ENCODE measurements at regions not wholly inside any gene's neighbourhood (a gene's known extent, or its start where the extent isn't known, plus 50 kb on each side); places are given as distances from the start of the nearest gene placed in this dataset.
"Not testable (repeated sequence)": the region's sequence is repeated elsewhere in the genome, so short reads cannot be mapped to it uniquely, and the experiment has no call there.

DNA sequence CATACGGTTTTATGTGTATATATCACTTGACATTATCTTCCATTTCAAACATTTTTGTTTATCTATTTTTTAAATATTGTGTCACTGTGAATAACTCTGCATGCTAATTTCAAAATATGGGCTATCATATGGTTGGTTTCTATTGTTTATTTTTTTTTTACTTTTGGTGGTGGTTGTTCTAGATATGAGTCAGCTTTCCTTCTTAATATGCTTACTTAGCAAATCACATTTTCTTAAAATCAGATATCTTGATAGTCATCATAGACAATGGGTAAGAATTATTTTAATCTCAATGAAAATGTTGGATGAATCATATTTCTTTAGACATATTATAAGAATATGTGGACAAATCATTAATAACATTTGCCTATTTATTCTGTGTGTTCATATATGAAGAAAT is 881.5 kb downstream of the BRINP3 start:
- DNase-seq (ENCODE audit: low spot score), result no peak

DNA sequence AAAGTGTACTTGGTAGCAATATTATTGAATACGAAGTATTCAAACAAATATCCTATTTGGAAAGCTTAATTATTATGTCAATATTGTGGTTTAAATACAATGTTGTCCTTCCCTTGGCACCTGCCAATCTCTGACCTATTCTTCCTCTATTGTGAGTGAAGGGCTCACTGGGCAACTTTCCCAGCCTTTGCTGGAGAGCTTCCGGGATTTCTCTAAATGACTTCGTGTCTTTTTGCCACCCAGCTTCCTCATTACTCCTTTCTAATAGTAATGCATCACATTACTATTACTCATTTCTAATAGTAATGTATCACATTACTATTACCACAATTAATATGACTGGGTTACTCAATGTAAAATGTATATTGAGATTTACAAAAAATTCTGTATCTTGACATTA is 880.6 kb downstream of the BRINP3 start:
- DNase-seq (ENCODE audit: low spot score), result no peak

DNA sequence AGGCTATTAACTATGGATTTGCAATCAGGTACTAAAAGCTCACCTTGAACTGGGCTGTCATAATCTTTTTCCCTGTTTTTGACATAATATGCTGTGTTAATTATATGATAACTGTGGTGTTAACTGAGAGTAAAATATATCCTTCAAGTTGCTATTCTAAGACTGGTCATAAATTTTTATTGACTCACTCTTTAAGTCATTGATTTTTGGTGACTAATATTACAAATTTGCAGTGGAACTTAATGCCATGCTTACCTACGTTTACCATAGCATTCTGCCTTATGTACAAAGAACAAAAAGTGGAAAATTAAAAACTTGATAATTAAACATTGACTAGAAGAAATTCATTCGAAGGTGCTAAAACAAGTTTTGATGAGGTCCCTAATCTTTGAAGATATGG is 872.4 kb downstream of the BRINP3 start:
- no peak for DNase-seq (ENCODE audit: low spot score)

DNA sequence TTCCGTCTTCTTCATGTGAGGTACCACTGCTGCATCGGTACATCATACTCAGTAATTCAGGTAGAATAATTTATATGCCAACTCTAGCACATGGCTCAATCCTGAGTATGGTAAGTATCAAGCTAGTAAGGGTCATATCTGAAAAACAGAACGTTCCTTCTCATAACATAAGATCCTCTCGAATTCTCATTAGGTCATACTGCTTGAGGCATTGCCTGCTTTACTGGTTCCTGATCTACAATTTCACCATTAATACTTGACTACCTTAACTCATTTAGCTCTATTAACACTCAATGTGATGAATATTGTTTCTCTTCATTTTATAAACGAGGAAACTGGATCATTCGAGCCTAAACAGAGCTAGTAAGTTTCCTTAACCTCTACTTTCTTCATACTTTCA is 871.6 kb downstream of the BRINP3 start:
- no peak for DNase-seq (ENCODE audit: low spot score)

DNA sequence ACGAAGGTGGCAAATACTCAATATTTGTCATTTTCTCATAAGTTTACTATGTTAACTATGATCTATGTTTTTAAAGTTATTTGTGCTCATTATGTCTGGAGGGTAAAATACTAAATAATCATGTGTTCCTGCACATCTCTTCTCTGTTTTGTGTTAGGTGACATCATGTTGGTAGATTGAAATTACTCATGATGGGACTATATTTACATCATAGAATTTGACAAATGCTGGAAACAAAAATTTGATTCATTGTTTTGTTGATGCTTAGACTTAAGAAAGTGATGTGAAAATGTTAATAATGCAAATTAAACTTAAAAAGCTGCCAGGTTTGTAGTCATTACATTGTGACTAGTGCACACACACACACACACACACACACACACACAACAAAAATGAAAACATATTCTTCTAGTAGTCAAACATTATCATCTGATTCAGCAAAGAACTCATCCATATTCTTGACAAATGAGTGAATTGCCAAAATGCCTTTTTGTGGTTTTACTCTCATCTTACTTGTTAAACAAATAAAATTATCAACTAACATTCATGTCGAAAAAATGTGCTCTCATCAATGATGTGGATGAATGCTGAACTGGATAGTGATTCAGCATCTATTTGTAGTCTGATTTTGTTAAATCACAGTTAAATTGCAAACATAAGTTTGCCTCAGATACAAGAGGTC is 870.7 kb downstream of the BRINP3 start:
- no peak for DNase-seq (ENCODE audit: low spot score)

DNA sequence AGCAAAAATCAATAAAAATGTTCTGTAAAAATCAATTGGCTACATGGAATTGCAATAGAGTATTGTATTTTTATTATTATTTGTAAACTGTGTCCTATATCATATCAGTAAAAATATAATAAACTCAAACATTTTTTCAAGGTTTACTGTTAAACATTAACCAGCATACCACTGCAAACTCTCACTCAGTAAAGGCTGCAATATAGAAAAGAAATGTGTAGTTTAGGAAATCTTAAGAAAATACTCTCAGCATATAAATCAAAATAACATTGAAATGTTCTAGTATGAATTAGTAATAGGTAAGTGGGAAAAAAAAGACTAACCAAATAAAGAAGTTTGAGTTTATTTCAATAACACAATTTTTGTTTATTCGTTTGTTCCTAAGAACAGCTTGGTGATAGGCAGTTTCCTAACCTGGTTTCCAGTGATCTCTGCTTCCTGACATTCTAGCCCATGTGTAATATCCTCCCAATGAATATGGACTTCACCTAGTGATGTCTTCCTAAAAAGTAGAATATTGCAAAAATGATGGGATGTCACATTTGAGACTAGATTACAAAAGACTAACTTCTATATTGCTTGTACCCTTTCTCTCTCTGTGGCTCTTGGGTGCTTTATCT is 870.1 kb downstream of the BRINP3 start:
- no peak for DNase-seq (ENCODE audit: low spot score)

DNA sequence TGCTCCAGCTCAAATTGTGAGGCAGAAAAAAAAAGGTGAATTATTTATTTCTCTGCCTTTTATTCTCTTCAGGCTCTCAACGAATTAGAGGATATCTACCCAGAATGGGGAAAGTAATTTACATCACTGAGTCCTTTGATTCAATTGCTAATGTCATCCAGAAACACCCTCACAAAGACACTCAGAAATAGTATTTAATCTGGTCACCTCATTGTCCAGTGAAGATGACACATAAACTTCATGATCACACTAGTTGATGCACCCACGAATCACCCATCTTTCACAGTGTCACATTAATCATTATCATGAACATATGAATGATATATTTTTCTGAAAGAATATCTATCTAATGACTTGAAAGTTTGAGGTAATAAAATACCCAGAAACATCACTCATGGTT is 868.5 kb downstream of the BRINP3 start:
- no peak for DNase-seq (ENCODE audit: low spot score)

DNA sequence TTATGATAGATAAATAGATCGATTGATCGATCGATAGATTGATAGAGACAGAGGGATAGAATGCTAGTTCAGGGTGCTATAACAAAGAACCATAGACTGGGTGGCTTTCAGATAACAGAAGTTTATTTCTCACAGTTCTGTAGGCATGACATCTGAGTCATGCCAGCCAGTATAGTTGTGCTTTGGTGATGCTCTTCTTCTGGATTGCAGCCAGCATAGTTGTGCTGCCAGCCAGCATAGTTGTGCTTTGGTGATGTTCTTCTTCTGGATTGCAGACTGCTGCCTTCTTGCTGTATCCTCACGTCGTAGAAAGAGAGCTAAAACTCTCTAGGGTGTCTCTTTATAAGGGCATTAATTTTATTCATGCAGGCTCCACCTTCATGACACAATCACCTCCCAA is 860.8 kb downstream of the BRINP3 start:
- no peak for DNase-seq (ENCODE audit: low spot score)

DNA sequence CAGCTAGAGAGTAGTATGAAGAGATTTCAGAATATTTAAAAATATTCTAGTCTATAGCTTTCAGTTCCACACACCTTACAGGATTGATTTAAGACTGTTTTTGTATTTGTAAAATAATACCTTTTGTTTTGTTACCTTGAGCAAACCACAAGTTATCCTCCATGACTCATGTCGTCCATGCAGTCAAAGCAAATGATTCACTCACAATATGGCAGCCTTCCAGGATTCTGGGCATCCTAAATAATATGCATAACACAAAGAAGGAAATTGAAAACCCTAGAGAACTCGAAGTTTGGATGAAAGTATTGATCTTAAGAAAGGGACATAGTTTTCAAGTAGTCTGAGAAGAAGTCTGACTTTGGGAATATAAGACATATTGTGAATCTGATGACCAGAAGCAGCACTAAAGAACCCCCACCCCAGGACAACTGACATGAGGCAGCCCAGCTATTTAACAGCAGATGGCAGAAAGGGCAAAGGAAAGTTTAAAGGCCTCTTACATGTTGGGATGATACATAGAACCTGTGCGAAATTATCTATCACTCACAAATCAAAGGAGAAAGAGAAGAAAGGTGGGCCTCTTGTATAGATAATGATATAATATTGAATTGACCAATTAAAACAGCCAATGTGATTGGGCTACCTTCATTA is 857.9 kb downstream of the BRINP3 start:
- DNase-seq (ENCODE audit: low spot score), result no peak

DNA sequence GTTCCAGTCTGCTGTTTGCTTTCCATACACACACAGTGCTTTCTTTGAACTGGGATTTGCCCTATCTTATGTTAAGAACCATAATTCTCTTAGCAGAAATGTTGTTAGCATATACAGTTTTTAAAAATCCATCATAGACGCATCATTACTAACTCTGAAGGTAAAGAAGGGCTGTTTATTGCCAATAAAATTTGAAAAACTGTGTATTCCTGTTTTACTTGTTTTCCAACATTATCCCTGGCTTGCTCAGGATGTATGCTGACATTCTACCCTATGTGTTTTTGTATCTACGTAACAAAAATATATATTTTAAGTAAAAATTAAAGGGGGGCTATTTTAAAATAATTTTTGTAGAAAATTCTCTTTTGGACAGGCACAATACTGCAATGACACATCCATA is 857.2 kb downstream of the BRINP3 start:
- no peak for DNase-seq (ENCODE audit: low spot score)

DNA sequence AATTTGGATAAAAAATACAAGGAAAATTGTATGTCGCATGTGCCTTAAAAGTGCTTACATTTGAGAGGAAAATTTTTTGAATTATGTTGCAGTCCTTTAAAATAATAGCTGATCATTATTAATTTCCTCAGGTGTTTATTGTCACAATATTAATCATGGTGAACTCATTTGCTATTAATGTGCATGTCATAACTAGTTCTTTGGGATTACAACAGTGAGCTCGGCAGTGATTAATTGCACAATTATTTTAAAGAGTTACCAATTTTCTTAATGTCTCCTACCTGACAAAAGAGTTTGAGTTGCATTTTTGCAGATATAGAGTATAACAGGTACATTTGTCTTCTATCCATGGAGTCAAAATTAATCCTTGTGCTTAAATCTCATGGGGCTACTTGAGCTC is 854.3 kb downstream of the BRINP3 start:
- no peak for DNase-seq (ENCODE audit: low spot score)

DNA sequence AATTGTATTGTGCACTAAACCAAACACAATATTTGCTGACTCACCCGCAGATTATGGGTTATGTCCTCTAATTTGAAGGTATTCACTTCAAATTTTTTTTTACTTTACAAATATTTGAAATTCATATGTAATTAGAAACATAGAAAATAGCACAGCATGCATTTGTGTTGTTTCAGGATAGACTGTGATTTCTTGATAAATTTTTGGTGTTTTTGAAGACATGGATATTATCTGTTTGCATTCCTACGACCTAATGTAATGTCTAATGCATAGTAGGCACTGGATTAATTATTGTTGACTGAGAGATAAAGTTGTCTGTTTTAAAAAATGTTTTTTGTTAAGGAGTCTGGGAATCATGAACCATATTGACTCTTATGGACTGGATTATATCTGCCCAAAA is 850.2 kb downstream of the BRINP3 start:
- no peak for DNase-seq (ENCODE audit: low spot score)

DNA sequence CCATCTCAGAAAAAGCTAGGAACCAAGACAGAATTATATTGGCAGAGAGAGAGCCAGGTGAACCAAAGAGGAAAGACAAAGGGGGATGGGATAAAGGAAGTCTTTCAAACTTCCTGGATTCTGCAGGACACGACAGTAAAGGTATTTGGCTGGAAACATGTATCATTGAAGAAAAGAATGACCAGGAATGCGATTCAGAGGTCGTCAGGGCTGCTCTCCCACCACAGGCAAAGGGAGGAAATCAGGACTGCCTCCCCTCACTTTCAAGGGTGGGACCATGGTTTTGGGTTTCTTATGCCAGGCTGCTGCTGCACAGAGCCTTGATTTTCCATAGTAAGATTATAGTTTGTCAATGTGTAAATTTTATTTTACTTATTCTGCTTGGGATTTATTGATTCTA is 848.8 kb downstream of the BRINP3 start:
- DNase-seq (ENCODE audit: low spot score), result no peak

DNA sequence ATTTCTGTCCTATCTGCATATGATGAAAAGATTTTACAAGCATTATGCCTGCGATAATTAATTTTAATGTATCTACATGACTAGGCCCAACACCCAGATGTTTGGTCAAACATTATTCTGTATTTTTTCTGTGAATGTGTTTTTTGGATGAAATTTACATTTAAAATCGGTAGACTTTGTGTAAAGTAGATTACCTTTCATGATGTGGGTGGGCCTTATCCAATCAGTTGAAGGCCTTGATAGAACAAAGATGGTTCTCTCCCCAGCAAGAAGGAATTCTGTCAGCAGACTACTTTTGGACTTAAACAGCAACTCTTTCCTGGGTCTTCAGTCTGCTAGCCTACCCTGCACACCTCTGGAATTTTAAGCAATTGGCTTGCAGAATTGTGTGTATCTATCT is 844.0 kb downstream of the BRINP3 start:
- DNase-seq (ENCODE audit: low spot score), result no peak

DNA sequence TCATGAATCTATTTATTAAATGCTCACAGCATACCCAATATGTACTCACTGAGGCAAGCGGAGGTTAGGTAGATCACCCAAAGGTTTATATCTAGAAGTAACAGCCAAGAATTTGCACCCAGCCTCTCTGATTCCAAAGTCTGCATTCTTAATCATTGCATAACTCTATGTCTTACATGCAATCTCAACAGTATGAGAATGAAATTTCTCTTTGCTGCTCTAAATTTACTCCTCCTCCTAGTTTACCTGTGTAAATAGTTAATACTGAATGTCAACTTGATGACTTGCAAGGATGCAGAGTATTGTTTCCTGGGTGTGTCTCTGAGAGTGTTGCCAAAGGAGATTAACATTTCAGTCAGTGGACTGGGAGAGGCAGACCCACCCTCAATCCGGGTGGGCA is 840.6 kb downstream of the BRINP3 start:
- DNase-seq (ENCODE audit: low spot score), result no peak

DNA sequence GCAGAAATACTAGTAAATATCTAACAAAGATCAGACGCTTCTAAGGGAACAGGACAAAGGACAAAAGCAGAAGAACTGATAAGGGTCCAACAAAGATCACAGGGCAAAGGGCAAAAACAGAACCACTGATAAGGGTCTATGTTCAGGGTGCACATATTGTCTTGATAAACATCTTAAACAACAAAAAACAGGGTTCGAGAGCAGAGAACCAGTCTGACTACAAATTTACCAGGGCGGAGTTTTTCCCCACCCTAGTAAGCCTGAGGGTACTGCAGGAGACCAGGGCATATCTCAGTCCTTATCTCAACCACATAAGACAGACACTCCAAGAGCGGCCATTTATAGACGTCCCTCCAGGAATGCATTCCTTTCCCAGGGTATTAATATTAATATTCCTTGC is 833.5 kb downstream of the BRINP3 start:
- DNase-seq (ENCODE audit: low spot score), result not testable (repeated sequence)

DNA sequence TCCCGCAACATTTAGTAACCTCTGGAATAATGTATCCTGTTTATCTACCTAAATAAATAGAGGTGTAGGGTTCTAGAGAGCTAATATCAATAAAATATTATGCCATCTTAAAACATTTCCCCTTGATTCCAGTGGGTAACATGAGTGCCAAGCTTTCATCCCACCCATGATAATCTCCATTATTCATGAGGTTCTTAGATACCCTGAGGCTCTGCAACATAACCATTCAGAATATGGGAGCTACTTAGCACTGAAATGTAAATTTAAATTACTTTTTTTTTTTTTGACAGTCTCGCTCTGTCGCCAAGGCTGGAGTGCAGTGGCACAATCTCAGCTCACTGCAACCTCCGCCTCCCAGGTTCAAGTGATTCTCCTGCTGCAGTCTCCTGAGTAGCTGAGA is 832.7 kb downstream of the BRINP3 start:
- no peak for DNase-seq (ENCODE audit: low spot score)

DNA sequence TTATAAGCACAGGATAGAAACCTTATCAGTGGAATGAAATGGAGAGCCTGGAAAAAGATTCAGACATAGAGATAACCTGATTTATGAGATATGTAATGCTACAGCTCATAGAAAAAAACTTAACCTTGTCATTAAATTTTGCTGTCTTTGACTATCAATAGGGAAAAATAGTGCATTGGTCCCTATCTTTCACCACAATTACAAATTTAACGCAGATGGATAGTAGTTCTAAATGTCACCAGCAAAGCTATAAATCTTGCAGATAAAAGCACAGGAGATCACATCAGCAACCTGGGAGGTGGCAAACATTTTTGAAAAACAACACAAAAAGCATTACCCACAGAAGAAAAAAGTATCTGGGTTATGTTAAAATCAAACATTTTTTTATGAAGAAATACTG is 831.6 kb downstream of the BRINP3 start:
- no peak for DNase-seq (ENCODE audit: low spot score)

DNA sequence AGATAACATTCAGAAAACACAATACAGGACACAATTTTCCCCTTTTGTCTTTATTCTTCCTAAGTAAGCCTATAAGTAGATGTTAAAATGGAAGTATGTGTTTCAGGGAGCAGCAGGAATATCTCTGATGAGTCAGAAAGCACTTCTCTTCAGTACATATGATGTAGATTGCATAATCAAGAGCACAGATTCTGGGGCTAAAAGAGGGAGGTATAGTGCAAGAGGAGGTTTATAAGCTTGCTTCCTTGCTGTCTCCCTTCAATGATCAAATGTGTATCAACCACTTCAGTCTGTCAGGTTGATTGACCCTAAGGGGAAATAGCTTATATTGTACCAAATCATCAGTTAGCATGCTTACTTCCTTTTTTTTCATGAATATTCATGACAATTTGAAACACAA is 822.8 kb downstream of the BRINP3 start:
- no peak for DNase-seq (ENCODE audit: low spot score)

DNA sequence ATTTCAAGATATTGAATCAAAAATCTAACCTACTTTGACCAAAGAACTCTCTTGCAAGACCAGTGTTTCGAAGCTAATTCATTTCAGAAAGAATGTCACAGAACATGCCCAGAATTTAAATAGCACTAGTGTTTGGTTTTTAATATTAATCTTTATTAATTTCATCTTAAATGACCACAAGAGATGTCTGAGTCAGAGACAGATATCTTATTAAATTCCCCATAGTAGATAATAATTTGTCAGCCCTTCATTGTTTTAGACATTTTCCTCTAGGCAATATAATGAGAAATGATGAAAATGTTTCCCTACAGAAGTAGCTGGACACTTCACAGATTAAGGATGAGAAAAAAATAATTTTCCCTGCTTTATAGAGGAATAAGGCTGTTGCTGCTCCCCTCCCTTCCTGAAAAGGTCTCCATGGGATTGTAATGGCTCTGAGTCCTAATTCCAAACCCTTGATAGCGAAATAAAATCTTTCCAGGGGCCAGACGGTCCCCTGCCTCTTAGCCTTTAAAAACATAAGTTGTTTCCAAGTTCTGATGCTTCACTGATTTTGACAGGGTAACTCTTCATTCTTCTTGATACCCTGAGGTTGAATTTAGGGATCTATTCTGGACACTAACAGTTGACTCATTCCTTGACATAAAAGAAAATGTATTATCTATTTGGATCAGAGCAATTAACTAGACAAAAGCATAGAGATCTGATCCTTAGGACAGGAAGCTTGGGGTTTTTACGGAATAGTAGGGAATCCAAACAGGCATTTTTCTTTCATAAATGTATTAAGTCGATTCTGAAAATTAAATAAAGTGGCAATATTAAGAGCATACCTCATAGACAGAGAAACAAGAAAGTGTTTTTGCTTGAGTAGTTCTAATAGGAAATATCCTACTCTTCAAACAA is 820.8 kb downstream of the BRINP3 start:
- no peak for DNase-seq (ENCODE audit: low spot score)

DNA sequence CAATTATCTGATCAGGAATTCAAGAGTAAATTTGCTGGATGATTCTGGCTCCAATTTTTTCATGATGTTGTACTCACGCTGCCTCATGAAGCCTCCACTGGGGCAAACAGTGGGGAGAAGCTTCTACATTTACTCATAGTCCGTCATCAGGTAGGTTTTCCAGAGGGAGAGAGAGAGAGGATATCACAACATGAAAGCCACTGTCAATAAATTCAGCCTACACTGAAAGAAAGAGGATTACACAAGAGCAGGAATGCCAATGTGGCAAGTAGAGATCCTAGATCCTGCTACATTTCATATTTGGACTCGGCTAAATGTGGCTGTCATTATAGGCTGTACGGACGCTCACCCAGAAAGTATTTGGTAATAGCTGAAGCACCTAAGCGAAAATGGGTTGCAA is 819.9 kb downstream of the BRINP3 start:
- DNase-seq (ENCODE audit: low spot score), result no peak

DNA sequence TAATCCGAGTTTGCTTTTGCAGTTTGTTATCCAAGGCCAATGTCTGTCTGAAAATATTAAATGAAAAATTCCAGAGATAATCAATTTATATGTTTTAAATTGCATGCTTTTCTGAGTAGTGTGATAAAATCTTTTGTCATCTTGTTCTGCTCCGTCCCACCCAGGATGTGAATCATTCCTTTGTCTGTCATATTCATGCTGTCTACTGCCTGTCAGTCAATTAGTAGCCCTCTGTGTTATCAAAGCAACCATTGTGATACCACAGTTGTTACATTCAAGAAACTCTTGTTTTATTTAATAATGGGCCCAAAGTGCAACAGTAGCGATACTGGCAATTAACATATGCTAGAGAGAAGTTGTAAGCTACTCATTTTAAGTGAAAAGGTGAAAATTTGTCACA is 819.3 kb downstream of the BRINP3 start:
- DNase-seq (ENCODE audit: low spot score), result no peak

DNA sequence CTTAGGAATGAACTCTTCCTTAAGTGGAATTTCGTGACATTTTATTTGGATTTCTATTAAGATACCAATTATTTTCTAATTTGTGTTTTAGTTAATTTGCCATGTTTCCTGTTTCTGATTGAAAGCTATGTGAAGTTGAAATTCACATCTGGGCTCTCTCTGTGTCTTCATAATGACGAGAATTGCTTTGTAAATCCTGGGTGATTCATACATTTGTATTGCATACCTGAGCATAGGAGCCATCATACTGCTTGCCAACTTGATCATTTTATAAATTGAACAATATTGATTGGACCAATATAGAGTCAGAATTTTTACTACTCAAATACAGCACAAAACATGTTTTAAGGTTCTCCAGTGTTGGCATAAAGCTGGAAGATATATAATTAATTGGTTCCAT is 817.9 kb downstream of the BRINP3 start:
- DNase-seq (ENCODE audit: low spot score), result no peak

All from D341Med (cell line).